H9 (cell line): ENCODE measurements at regions not wholly inside any gene's neighbourhood (a gene's known extent, or its start where the extent isn't known, plus 50 kb on each side); places are given as distances from the start of the nearest gene placed in this dataset.

Experiments
- DNase-seq: peaks from one replicate; pipeline ENCODE4 v3.0.0-alpha.2; 2017
- H2AFZ ChIP-seq: one replicate; pipeline ENCODE4 v1.6.1; 2013; ENCODE audit warnings: mild to moderate bottlenecking, low read length, control low read depth, moderate library complexity
- H2AK5ac ChIP-seq: 2 replicates; pipeline ENCODE4 v1.6.1; 2013; ENCODE audit warnings: low read length, control low read depth, mixed read lengths; ENCODE audit not compliant: insufficient read length
- H2BK120ac ChIP-seq: one replicate; pipeline ENCODE4 v1.6.1; 2013; ENCODE audit warnings: low read depth, mild to moderate bottlenecking, low read length, control low read depth, inconsistent platforms; ENCODE audit not compliant: poor library complexity, severe bottlenecking
- H2BK12ac ChIP-seq: 2 replicates; pipeline ENCODE4 v1.6.1; 2013; ENCODE audit warnings: low read length, control low read depth, mixed read lengths, low read depth; ENCODE audit not compliant: insufficient read length
- H2BK15ac ChIP-seq: 2 replicates; pipeline ENCODE4 v1.6.1; 2013; ENCODE audit warnings: low read depth, low read length, control low read depth
- H2BK20ac ChIP-seq: one replicate; pipeline ENCODE4 v1.6.1; 2013; ENCODE audit warnings: low read depth, mild to moderate bottlenecking, low read length, control low read depth, inconsistent platforms; ENCODE audit not compliant: poor library complexity, severe bottlenecking
- H2BK5ac ChIP-seq: 2 replicates; pipeline ENCODE4 v1.6.1; 2013; ENCODE audit warnings: low read length, control low read depth, mixed read lengths; ENCODE audit not compliant: insufficient read length
- H3K14ac ChIP-seq: 2 replicates; pipeline ENCODE4 v1.6.1; 2013; ENCODE audit warnings: low read length, control low read depth; ENCODE audit not compliant: insufficient read depth
- H3K18ac ChIP-seq: 2 replicates; pipeline ENCODE4 v1.6.1; 2013; ENCODE audit warnings: low read depth, mild to moderate bottlenecking, mixed read lengths, low read length, control low read depth; ENCODE audit not compliant: insufficient read length
- H3K23ac ChIP-seq: 2 replicates; pipeline ENCODE4 v1.6.1; 2013; ENCODE audit warnings: low read length, control low read depth, mixed read lengths, low read depth; ENCODE audit not compliant: insufficient read length
- H3K23me2 ChIP-seq: 2 replicates; pipeline ENCODE4 v1.6.1; 2013; ENCODE audit warnings: low read depth, mild to moderate bottlenecking, mixed read lengths, low read length, control low read depth; ENCODE audit not compliant: insufficient read length, poor library complexity, severe bottlenecking
- H3K27ac ChIP-seq: 2 replicates; pipeline ENCODE4 v1.5.1; 2013; ENCODE audit warnings: low read length, control low read depth, mixed read lengths, low read depth; ENCODE audit not compliant: insufficient read length
- H3K27me3 ChIP-seq: 2 replicates; pipeline ENCODE4 v1.6.1; 2013; ENCODE audit warnings: low read length, control low read depth, inconsistent platforms; ENCODE audit not compliant: insufficient read depth
- H3K4ac ChIP-seq: 2 replicates; pipeline ENCODE4 v1.6.1; 2013; ENCODE audit warnings: low read depth, mild to moderate bottlenecking, control low read depth, inconsistent platforms, low read length, moderate library complexity
- H3K4me1 ChIP-seq: 2 replicates; pipeline ENCODE4 v1.6.1; 2013; ENCODE audit warnings: low read length, control low read depth, inconsistent platforms; ENCODE audit not compliant: insufficient read depth
- H3K4me2 ChIP-seq: 2 replicates; pipeline ENCODE4 v1.6.1; 2013; ENCODE audit warnings: low read length, control low read depth, mixed read lengths; ENCODE audit not compliant: insufficient read length, insufficient read depth
- H3K56ac ChIP-seq: 2 replicates; pipeline ENCODE4 v1.6.1; 2013; ENCODE audit warnings: low read depth, mild to moderate bottlenecking, mixed read lengths, low read length, control low read depth; ENCODE audit not compliant: insufficient read length
- H3K79me1 ChIP-seq: 2 replicates; pipeline ENCODE4 v1.6.1; 2013; ENCODE audit warnings: low read depth, mild to moderate bottlenecking, moderate library complexity, low read length, control low read depth, inconsistent platforms; ENCODE audit not compliant: insufficient read depth, poor library complexity, severe bottlenecking
- H3K79me2 ChIP-seq: 2 replicates; pipeline ENCODE4 v1.6.1; 2013; ENCODE audit warnings: low read length, control low read depth, inconsistent platforms; ENCODE audit not compliant: insufficient read depth
- H3K9ac ChIP-seq: 2 replicates; pipeline ENCODE4 v1.6.1; 2013; ENCODE audit warnings: low read length, control low read depth, mixed read lengths; ENCODE audit not compliant: insufficient read length; ENCODE audit errors: extremely low read depth
- H3K9me3 ChIP-seq: one replicate; pipeline ENCODE4 v1.6.1; 2013; ENCODE audit warnings: low read depth, low read length, inconsistent platforms; ENCODE audit not compliant: control insufficient read depth
- H3T11ph ChIP-seq: one replicate; pipeline ENCODE4 v1.6.1; 2013; ENCODE audit warnings: mild to moderate bottlenecking, low read length, control low read depth, inconsistent platforms
- H4K20me1 ChIP-seq: one replicate; pipeline ENCODE4 v1.6.1; 2013; ENCODE audit not compliant: control insufficient read depth, insufficient read length, insufficient read depth
- H4K5ac ChIP-seq: 2 replicates; pipeline ENCODE4 v1.6.1; 2013; ENCODE audit warnings: low read depth, mild to moderate bottlenecking, mixed read lengths, low read length, control low read depth; ENCODE audit not compliant: insufficient read length
- H4K8ac ChIP-seq: replicated peaks from 2 replicates; pipeline ENCODE4 v1.6.1; 2013; ENCODE audit warnings: low read length, control low read depth, mixed read lengths, low read depth; ENCODE audit not compliant: insufficient read length
- H4K91ac ChIP-seq: 2 replicates; pipeline ENCODE4 v1.6.1; 2013; ENCODE audit warnings: low read depth, mild to moderate bottlenecking, moderate library complexity, mixed read lengths, low read length, control low read depth; ENCODE audit not compliant: insufficient read length
- H3K27ac Mint-ChIP-seq, 3 experiments: 2 replicates in 2 of 3; 3 replicates in 1 of 3; pipeline ENCODE4 v1.8.0; 2020 to 2021; ENCODE audit warnings: mixed read lengths in 3 of 3, mild to moderate bottlenecking in 1 of 3, moderate library complexity in 1 of 3
- H3K27me3 Mint-ChIP-seq: 2 replicates; pipeline ENCODE4 v1.8.0; 2021; ENCODE audit warnings: low read depth, mild to moderate bottlenecking, moderate library complexity, mixed read lengths
- H3K36me3 Mint-ChIP-seq, 3 experiments: 2 replicates in 2 of 3; 3 replicates in 1 of 3; pipeline ENCODE4 v1.8.0; 2020 to 2021; ENCODE audit warnings: low read depth in 3 of 3, mixed read lengths in 3 of 3; ENCODE audit not compliant: insufficient read depth in 1 of 3
- H3K4me1 Mint-ChIP-seq, 2 experiments: 2 replicates each; pipeline ENCODE4 v1.8.0; 2020; ENCODE audit warnings: mixed read lengths in 2 of 2
- H3K4me3 Mint-ChIP-seq, 2 experiments: 2 replicates in 1 of 2; 3 replicates in 1 of 2; pipeline ENCODE4 v1.8.0; 2020 to 2021; ENCODE audit warnings: mild to moderate bottlenecking in 2 of 2, mixed read lengths in 2 of 2, moderate library complexity in 1 of 2
- H3K9me3 Mint-ChIP-seq, 2 experiments: 2 replicates in 1 of 2; 3 replicates in 1 of 2; pipeline ENCODE4 v1.8.0; 2020; ENCODE audit warnings: mild to moderate bottlenecking in 2 of 2, mixed read lengths in 2 of 2, moderate library complexity in 1 of 2
- CTCF ChIP-seq: fragments of 200-600 bp; sonication (generic); conservative IDR thresholded peaks from 3 replicates; pipeline ENCODE4 v1.8.0; 2021; ENCODE audit warnings: antibody characterized with exemption, mild to moderate bottlenecking
- WGBS: extraction: QIAGEN DNeasy Blood & Tissue Kit; methylation state at CpG from one replicate; pipeline ENCODE4 v1.1.7; 2013; ENCODE audit warnings: missing lambda C conversion rate, low lambda C conversion rate, mixed read lengths; ENCODE audit not compliant: insufficient read length; ENCODE audit errors: extremely low coverage; 5-methylcytosine and 5-hydroxymethylcytosine counted together

- H3K4me1 Mint-ChIP-seq = peaks cover 12 to 15% of the 10 kb centered on the region in 2 experiments
- Histone ChIP-seq H2AFZ (no peak overlapping the region), H4K5ac (no peak overlapping the region), H4K20me1 (peaks cover 4% of the 10 kb centered on the region), H3K27me3 (no peaks in the 10 kb centered on the region), H3K23me2 (no peaks in the 10 kb centered on the region), H3K18ac (no peak overlapping the region), H2BK12ac (no peak overlapping the region), H3K4me1 (no peaks in the 10 kb centered on the region; the same call in 1 of the 2 replicates), H2AK5ac (no peak overlapping the region), H3K27ac (no peak overlapping the region), H4K8ac (no peak overlapping the region), H3K9me3 (no peaks in the 10 kb centered on the region), H3K4me2 (no peak overlapping the region), H2BK15ac (no peak overlapping the region), H3K79me1 (no peaks in the 10 kb centered on the region), H4K91ac (no peak overlapping the region), H2BK5ac (no peak overlapping the region), H3K9ac (no peak overlapping the region), H3K56ac (no peak overlapping the region), H3K79me2 (no peaks in the 10 kb centered on the region), H3K23ac (no peak overlapping the region), H3T11ph (no peak overlapping the region), H3K14ac (no peak overlapping the region), H2BK120ac (no peak overlapping the region), H3K4ac (no peak overlapping the region), H2BK20ac (no peak overlapping the region)
- DNase-seq = no peak
- no CpG with 5 or more reads among the region's 8 CpGs for WGBS
- H3K27me3 Mint-ChIP-seq = peaks cover 10% of the 10 kb centered on the region
- H3K36me3 Mint-ChIP-seq = no peaks in the 10 kb centered on the region; a peak in 1 of 7 replicates
- TF ChIP-seq CTCF = no peak
- H3K4me3 Mint-ChIP-seq = no peak overlapping the region
- no peak overlapping the region for H3K27ac Mint-ChIP-seq
- H3K9me3 Mint-ChIP-seq = peaks cover 0 to 3% of the 10 kb centered on the region in 2 experiments; a peak in 1 of 5 replicates
These were observed 414.5 kb downstream of the BRD1 start for GRCh38 chr22:49413146-49413545.
